Nephron (organoid): ENCODE measurements at regions not wholly inside any gene's neighbourhood (a gene's known extent, or its start where the extent isn't known, plus 50 kb on each side); places are given as distances from the start of the nearest gene placed in this dataset.
A peak's percentile ranks its signal among the peaks of the same experiment; 100 is the strongest.

Experiments used
- H3K27ac Mint-ChIP-seq, 3 experiments: 2 replicates each; pipeline ENCODE4 v1.8.0; 2020; ENCODE audit warnings: mixed read lengths in 3 of 3, mild to moderate bottlenecking in 2 of 3, moderate library complexity in 1 of 3
- H3K27me3 Mint-ChIP-seq: 2 replicates; pipeline ENCODE4 v1.8.0; 2021; ENCODE audit warnings: low read depth, mild to moderate bottlenecking, moderate library complexity, mixed read lengths
- H3K36me3 Mint-ChIP-seq: 2 replicates; pipeline ENCODE4 v1.8.0; 2020; ENCODE audit warnings: low read depth, mixed read lengths
- H3K4me1 Mint-ChIP-seq: 2 replicates; pipeline ENCODE4 v1.8.0; 2020; ENCODE audit warnings: mixed read lengths
- H3K4me3 Mint-ChIP-seq, 3 experiments: 2 replicates each; pipeline ENCODE4 v1.8.0; 2020; ENCODE audit warnings: mild to moderate bottlenecking in 3 of 3, mixed read lengths in 3 of 3, moderate library complexity in 2 of 3
- H3K9me3 Mint-ChIP-seq: 2 replicates; pipeline ENCODE4 v1.8.0; 2020; ENCODE audit warnings: mixed read lengths
- CTCF ChIP-seq, 3 experiments: fragments of 200-600 bp; sonication (generic); IDR thresholded peaks; one replicate each; pipeline ENCODE4 v1.5.0; 2021; ENCODE audit warnings: antibody characterized with exemption in 3 of 3; ENCODE audit not compliant: unreplicated experiment in 3 of 3

DNA sequence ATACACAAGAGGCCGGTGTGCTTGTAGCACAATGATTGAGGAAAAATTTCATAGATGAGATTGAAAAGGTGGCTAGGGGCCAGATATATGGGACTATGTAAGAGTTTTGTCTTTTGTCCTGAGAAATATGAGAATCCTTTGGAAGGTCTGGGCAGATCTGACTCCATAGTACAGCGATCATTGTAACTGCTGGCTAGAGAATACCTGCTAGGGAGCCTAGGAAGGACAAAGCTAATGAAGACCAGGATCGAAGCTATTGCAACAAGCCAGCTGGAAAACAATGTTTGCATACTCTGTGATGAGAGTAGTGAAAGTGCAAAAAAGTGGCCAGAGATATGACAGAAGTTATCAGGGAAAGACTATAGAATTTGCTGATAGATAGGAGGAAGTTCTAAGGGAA lies 537.6 kb downstream of the C12orf50 start:
- no peaks in the 10 kb centered on the region for H3K36me3 Mint-ChIP-seq
- H3K4me1 Mint-ChIP-seq: no peaks in the 10 kb centered on the region
- H3K4me3 Mint-ChIP-seq: no peak overlapping the region
- no peak for TF ChIP-seq CTCF (IDR thresholded peaks at IDR 0.05; ENCODE audit: unreplicated experiment in 3 of 3)
- no peak overlapping the region for H3K27ac Mint-ChIP-seq
- no peaks in the 10 kb centered on the region for H3K27me3 Mint-ChIP-seq
- H3K9me3 Mint-ChIP-seq: no peaks in the 10 kb centered on the region

- TF ChIP-seq CTCF (IDR thresholded peaks at IDR 0.05; ENCODE audit: unreplicated experiment in 3 of 3): no peak
- Mint-ChIP-seq H3K27me3 (no peaks in the 10 kb centered on the region), H3K27ac (no peak overlapping the region), H3K4me1 (no peaks in the 10 kb centered on the region), H3K4me3 (no peak overlapping the region), H3K9me3 (no peaks in the 10 kb centered on the region), H3K36me3 (no peaks in the 10 kb centered on the region)
These were observed 538.1 kb downstream of the C12orf50 start for GRCh38 chr12:87491089-87491488.

DNA sequence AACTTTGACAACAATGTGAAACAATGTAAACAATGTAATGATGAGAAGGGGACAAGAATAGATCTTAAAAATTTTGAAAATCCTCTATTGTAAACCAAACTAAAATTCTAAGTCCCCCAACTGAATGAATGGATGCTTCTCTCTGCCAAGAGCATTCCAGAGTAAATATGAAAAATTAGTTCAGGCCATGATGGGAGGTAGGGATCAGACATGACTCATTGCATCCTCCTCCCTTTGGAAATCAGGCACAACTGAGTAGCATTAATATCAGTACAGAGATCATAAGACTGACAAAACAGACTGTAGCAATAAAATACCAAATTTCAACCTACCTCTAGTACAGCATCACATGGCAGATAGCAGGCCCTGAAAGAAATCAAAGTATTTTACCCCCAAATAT lies 559.9 kb downstream of the C12orf50 start:
- Mint-ChIP-seq H3K9me3 (no peaks in the 10 kb centered on the region), H3K27me3 (no peaks in the 10 kb centered on the region), H3K4me1 (peaks cover 5% of the 10 kb centered on the region), H3K36me3 (no peaks in the 10 kb centered on the region), H3K4me3 (no peak overlapping the region), H3K27ac (no peak overlapping the region)
- no peak for TF ChIP-seq CTCF (IDR thresholded peaks at IDR 0.05; ENCODE audit: unreplicated experiment in 3 of 3)

GRCh38 chr12:87467936-87468335 lies 561.3 kb downstream of the C12orf50 start:
- Mint-ChIP-seq H3K4me1 (peaks cover 5% of the 10 kb centered on the region), H3K9me3 (no peaks in the 10 kb centered on the region), H3K4me3 (no peak overlapping the region), H3K36me3 (no peaks in the 10 kb centered on the region), H3K27ac (no peak overlapping the region), H3K27me3 (no peaks in the 10 kb centered on the region)
- no peak for TF ChIP-seq CTCF (IDR thresholded peaks at IDR 0.05; ENCODE audit: unreplicated experiment in 3 of 3)

DNA sequence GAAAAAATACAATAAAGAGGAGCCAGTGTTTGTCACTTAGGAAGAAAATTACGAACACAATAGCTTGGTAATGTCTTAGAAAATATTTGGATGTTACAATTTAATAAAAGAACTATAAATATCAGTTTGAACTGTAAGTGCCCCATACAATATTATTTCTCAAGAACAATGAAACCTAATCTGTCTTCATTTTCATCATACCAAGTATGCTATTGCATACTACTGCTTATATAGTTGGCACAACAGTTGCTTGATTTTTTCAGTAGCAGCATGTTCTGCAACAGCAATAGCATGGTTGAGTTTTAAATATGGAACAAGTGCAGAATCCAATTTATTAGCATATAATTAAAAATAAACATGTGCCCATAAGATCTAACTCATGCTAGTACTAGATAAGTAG lies 564.6 kb downstream of the C12orf50 start:
- H3K27me3 Mint-ChIP-seq: no peaks in the 10 kb centered on the region
- H3K4me3 Mint-ChIP-seq: no peak overlapping the region
- H3K4me1 Mint-ChIP-seq: no peaks in the 10 kb centered on the region
- H3K36me3 Mint-ChIP-seq: no peaks in the 10 kb centered on the region
- no peak for TF ChIP-seq CTCF (IDR thresholded peaks at IDR 0.05; ENCODE audit: unreplicated experiment in 3 of 3)
- H3K27ac Mint-ChIP-seq: no peak overlapping the region
- H3K9me3 Mint-ChIP-seq: no peaks in the 10 kb centered on the region

DNA sequence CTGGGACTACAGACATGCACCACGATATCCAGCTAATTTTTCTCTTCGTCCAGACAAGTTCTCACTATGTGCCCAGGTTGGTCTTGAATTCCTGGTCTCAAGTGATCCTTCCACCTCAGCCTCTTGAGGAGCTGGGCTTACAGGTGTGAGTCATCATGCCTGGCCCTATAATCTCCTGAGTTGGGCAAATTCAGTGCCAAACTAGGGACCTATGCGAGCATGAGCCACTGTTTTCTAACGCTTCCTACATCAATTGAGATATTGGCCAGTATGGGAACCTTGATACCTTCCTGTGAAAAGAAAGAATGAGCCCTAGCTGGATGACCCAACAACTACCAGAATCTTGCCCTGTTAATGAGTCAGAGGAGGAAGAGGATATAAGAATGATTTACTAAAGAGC lies 585.2 kb downstream of the C12orf50 start:
- no peaks in the 10 kb centered on the region for H3K27me3 Mint-ChIP-seq
- TF ChIP-seq CTCF (IDR thresholded peaks at IDR 0.05; ENCODE audit: unreplicated experiment in 3 of 3): no peak
- no peaks in the 10 kb centered on the region for H3K4me1 Mint-ChIP-seq
- H3K4me3 Mint-ChIP-seq: no peak overlapping the region
- H3K27ac Mint-ChIP-seq: peak overlapping the region in 1 of 3 experiments; percentile 2
- no peaks in the 10 kb centered on the region for H3K9me3 Mint-ChIP-seq
- H3K36me3 Mint-ChIP-seq: no peaks in the 10 kb centered on the region
